ENCODE measurements at regions not wholly inside any gene's neighbourhood (a gene's known extent, or its start where the extent isn't known, plus 50 kb on each side); places are given as distances from the start of the nearest gene placed in this dataset.

- TF ChIP-seq RAD21 (CRISPR knock-in tag; IDR thresholded peaks at IDR 0.05) (no peak), SALL2 (CRISPR knock-in tag; IDR thresholded peaks at IDR 0.05) (no peak), YEATS2 (CRISPR knock-in tag; IDR thresholded peaks at IDR 0.05; ENCODE audit: borderline replicate concordance) (no peak), CEBPB (IDR thresholded peaks at IDR 0.05; ENCODE audit: borderline replicate concordance, low read depth, low read length) (no peak), HINFP (CRISPR knock-in tag; IDR thresholded peaks at IDR 0.05; ENCODE audit: low read depth) (no peak), CHD2 (IDR thresholded peaks at IDR 0.05; ENCODE audit: low read depth, low read length) (no peak), IRF1 (CRISPR knock-in tag; IDR thresholded peaks at IDR 0.05; ENCODE audit: low read depth) (no peak)
Observed at GRCh38 chr22:34534101-34534500, 531.9 kb upstream of the ISX start.

Measured in HepG2 (cell line).